Renal cortex interstitium (tissue), 11 donors: ENCODE measurements at regions not wholly inside any gene's neighbourhood (a gene's known extent, or its start where the extent isn't known, plus 50 kb on each side); places are given as distances from the start of the nearest gene placed in this dataset.

ENCODE experiments used
- DNase-seq, 11 donors: peaks; one replicate each; pipeline ENCODE4 v3.0.0-alpha.2; 2013; ENCODE audit warnings: low read depth in 9 of 11, low spot score in 4 of 11; ENCODE audit errors: extremely low read depth in 1 of 11

GRCh38 chr2:81675641-81676040, 1371.1 kb upstream of the LRRTM1 start:
- DNase-seq: no peak

- DNase-seq: no peak
These were observed 1368.4 kb upstream of the LRRTM1 start for GRCh38 chr2:81672923-81673322.

GRCh38 chr2:81672516-81672915, 1368.0 kb upstream of the LRRTM1 start:
- no peak for DNase-seq

GRCh38 chr2:81670885-81671284, 1366.3 kb upstream of the LRRTM1 start:
- DNase-seq: no peak

GRCh38 chr2:81661081-81661480, 1356.5 kb upstream of the LRRTM1 start:
- no peak for DNase-seq

GRCh38 chr2:81658227-81658626, 1353.7 kb upstream of the LRRTM1 start:
- no peak for DNase-seq

- DNase-seq: no peak
These were observed 1345.8 kb upstream of the LRRTM1 start for GRCh38 chr2:81650048-81650971.

- no peak for DNase-seq
These were observed 1344.3 kb upstream of the LRRTM1 start for GRCh38 chr2:81648806-81649205.

- DNase-seq: no peak
These were observed 1343.8 kb upstream of the LRRTM1 start for GRCh38 chr2:81648370-81648769.

- DNase-seq: no peak
These were observed 1343.2 kb upstream of the LRRTM1 start for GRCh38 chr2:81647715-81648230.

- peak in 6 of 11 donors; percentile 2 to 12 (median 2) for DNase-seq
These were observed 1341.3 kb upstream of the LRRTM1 start for GRCh38 chr2:81645745-81646301.

GRCh38 chr2:81644189-81644588, 1339.6 kb upstream of the LRRTM1 start:
- no peak for DNase-seq

- no peak for DNase-seq
These were observed 1320.3 kb upstream of the LRRTM1 start for GRCh38 chr2:81624825-81625224.

GRCh38 chr2:81600088-81600487, 1295.5 kb upstream of the LRRTM1 start:
- DNase-seq: no peak

- no peak for DNase-seq
These were observed 1293.9 kb upstream of the LRRTM1 start for GRCh38 chr2:81598453-81598852.

- peak in 5 of 11 donors; percentile 7 to 11 (median 8) for DNase-seq
These were observed 1284.9 kb upstream of the LRRTM1 start for GRCh38 chr2:81589406-81589805.

GRCh38 chr2:81583311-81584108, 1279.0 kb upstream of the LRRTM1 start:
- no peak for DNase-seq

- DNase-seq: no peak
These were observed 1272.2 kb upstream of the LRRTM1 start for GRCh38 chr2:81576713-81577112.

- no peak for DNase-seq
These were observed 1246.6 kb upstream of the LRRTM1 start for GRCh38 chr2:81551040-81551634.
